ENCODE measurements at regions not wholly inside any gene's neighbourhood (a gene's known extent, or its start where the extent isn't known, plus 50 kb on each side); places are given as distances from the start of the nearest gene placed in this dataset.

DNA sequence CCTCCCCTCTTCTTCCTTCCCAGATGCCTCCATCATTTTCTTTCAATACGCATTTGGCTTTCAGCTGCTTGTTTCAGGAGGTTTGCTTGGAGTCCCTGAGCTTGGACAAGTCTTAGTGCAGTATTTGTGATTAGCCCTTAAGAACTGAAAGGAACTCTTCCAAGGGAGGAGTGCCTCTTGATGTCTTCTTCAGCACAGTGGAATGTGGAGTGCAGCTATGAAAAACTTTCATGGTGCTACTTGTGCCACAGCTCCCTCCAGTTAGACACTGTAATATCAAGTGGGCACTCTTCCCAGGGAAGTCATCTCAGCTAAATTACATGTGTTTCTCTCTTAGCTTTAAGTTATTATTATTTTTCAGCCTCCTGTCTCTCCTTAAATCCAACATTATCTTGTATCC is 173.1 kb downstream of the NECTIN3 start:
- TF ChIP-seq CTCF (IDR thresholded peaks at IDR 0.05) = no peak
- TF ChIP-seq POLR2A (IDR thresholded peaks at IDR 0.05) = no peak
- 78 to 83% methylated on average over 1 of the region's 1 CpG for WGBS, 2 donors

DNA sequence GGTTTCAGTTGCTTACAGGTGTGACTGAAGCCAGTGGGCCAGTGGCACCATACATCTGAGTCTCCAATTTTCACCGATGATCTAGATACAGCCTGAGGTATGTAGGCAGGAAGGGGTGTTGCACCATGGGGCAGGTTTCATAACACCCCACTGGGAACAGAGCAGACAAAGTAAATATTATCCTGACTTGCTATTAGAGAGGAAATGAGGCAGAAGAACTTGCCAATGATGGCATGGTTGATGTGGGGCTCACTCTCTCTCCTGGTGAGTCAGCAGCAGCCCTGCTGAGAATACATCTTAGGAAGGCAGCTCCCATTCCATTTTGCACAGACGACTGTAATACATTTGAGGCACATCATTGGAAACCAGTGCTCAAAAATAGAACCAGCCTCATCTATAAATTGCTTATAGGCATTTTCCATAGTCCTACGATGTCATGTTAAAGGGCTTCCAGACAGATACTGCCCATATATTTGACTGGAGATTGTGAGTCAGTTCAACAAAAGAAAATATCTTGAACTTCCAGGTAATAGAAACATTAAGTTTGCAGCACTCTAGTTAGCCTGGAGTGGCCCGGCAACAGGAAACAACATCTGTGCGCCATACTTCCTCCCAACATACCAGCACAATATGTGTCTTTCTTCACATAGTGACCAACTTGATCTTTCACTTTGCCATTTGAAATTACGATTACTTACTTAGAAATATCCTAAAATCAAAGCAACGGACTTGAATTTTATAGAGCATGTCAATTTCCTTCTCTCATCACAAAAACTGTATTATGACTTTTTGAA is 175.5 kb downstream of the NECTIN3 start:
- no peaks in the 10 kb centered on the region for H3K27me3 ChIP-seq
- H3K9me3 ChIP-seq = peaks cover 0 to 9% (median 0%) of the 10 kb centered on the region in 3 donors
- no peak overlapping the region for H3K27ac ChIP-seq
- no peaks in the 10 kb centered on the region for H3K36me3 ChIP-seq
- 69 to 70% methylated on average over 7 of the region's 7 CpGs for WGBS, 2 donors
- no peaks in the 10 kb centered on the region for H3K4me1 ChIP-seq
- no peak overlapping the region for H3K4me3 ChIP-seq
- TF ChIP-seq POLR2A (IDR thresholded peaks at IDR 0.05) (no peak), CTCF (IDR thresholded peaks at IDR 0.05) (no peak)
- intact Hi-C loops (cut with DNase I) = no loop called here
- no peak for DNase-seq

More for the DNA sequence above, 173.1 kb downstream of the NECTIN3 start:
- H3K9me3 ChIP-seq = peaks cover 0 to 12% (median 0%) of the 10 kb centered on the region in 3 donors
- no peak overlapping the region for H3K4me3 ChIP-seq
- no peaks in the 10 kb centered on the region for H3K4me1 ChIP-seq
- no peak for DNase-seq
- intact Hi-C loops (cut with DNase I) = no loop called here
- no peak overlapping the region for H3K27ac ChIP-seq
- H3K36me3 ChIP-seq = no peaks in the 10 kb centered on the region
- H3K27me3 ChIP-seq = no peaks in the 10 kb centered on the region

DNA sequence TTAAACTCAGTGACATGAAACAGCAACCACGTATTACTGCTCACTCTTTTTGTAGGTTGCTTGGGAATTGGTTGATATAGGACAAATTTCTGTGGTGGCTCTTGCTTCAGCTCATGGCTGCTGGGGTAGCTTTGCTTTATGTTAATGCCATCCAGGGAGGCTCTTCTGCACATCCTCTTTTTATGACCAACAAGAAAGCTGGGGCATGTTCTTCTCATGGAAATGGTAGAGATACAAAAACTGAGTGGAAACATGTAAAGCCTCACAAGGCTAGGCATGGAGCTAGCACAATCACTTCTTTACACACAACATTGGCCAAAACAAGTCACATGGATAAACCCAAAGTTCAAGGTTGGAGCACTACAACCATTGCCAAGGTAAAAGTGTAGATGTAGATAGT is 176.8 kb downstream of the NECTIN3 start:
- Histone ChIP-seq H3K9me3 (no peaks in the 10 kb centered on the region), H3K36me3 (no peaks in the 10 kb centered on the region), H3K27ac (no peak overlapping the region), H3K27me3 (no peaks in the 10 kb centered on the region), H3K4me3 (no peak overlapping the region), H3K4me1 (no peaks in the 10 kb centered on the region)
- intact Hi-C loops (cut with DNase I) = no loop called here
- TF ChIP-seq CTCF (IDR thresholded peaks at IDR 0.05) (no peak), POLR2A (IDR thresholded peaks at IDR 0.05) (no peak)
- no peak for DNase-seq
- WGBS, 2 donors = 53 to 57% methylated on average over 1 of the region's 1 CpG

GRCh38 chr3:111249421-111249820 is 177.8 kb downstream of the NECTIN3 start:
- H3K9me3 ChIP-seq = no peaks in the 10 kb centered on the region
- H3K27ac ChIP-seq = no peak overlapping the region
- no peaks in the 10 kb centered on the region for H3K4me1 ChIP-seq
- no peak overlapping the region for H3K4me3 ChIP-seq
- DNase-seq = no peak
- no peaks in the 10 kb centered on the region for H3K36me3 ChIP-seq
- TF ChIP-seq POLR2A (IDR thresholded peaks at IDR 0.05) (no peak), CTCF (IDR thresholded peaks at IDR 0.05) (no peak)
- no peaks in the 10 kb centered on the region for H3K27me3 ChIP-seq
- intact Hi-C loops (cut with DNase I) = no loop called here

GRCh38 chr3:111252779-111253178 is 181.2 kb downstream of the NECTIN3 start:
- TF ChIP-seq CTCF (IDR thresholded peaks at IDR 0.05) (no peak), POLR2A (IDR thresholded peaks at IDR 0.05) (no peak)
- no peaks in the 10 kb centered on the region for H3K9me3 ChIP-seq
- H3K4me3 ChIP-seq = no peak overlapping the region
- H3K27me3 ChIP-seq = no peaks in the 10 kb centered on the region
- H3K27ac ChIP-seq = no peak overlapping the region
- no peak for DNase-seq
- H3K4me1 ChIP-seq = no peaks in the 10 kb centered on the region
- intact Hi-C loops (cut with DNase I) = no loop called here
- 24 to 33% methylated on average over 3 of the region's 3 CpGs for WGBS, 2 donors
- H3K36me3 ChIP-seq = no peaks in the 10 kb centered on the region

All from esophagus squamous epithelium (tissue), 5 donors.